Endothelial cell of umbilical vein (primary cell): ENCODE measurements at regions not wholly inside any gene's neighbourhood (a gene's known extent, or its start where the extent isn't known, plus 50 kb on each side); places are given as distances from the start of the nearest gene placed in this dataset.

Experiments used
- BruUV-seq: library from RNA; stranded (reverse); fragments of 400-500 nt; replicated peaks from 2 replicates; lab custom pipeline; 2021; lab: Mats Ljungman, UMichigan
- CTCF ChIA-PET: fragments of 300-600, 350-600 bp; sonication (Branson Sonifier 250); formaldehyde crosslinking; loops from one replicate; lab custom pipeline; 2021; ENCODE audit warnings: antibody characterized with exemption, inconsistent platforms; lab: Charles Lee
- POLR2A ChIA-PET: fragments of 300-600, 350-600 bp; sonication (Branson Sonifier 250); formaldehyde crosslinking; loops from one replicate; lab custom pipeline; 2021; ENCODE audit warnings: antibody characterized with exemption, inconsistent platforms; lab: Charles Lee
- DNase-seq: peaks from one replicate; pipeline ENCODE4 v3.0.0-alpha.2; 2011; ENCODE audit warnings: low read depth, low spot score
- FAIRE-seq: peaks from 2 replicates; lab custom pipeline; 2011; peaks lifted over from hg19 to GRCh38; lab: Jason Lieb, UNC
- H2AFZ ChIP-seq: 2 replicates; pipeline ENCODE4 v1.6.0; 2012; ENCODE audit warnings: low read depth, low read length, control low read depth, inconsistent platforms
- H3K27ac ChIP-seq: 2 replicates; pipeline ENCODE4 v1.5.1; 2011; ENCODE audit warnings: low read depth, mild to moderate bottlenecking, control low read depth, low read length, moderate library complexity; ENCODE audit not compliant: insufficient read depth
- H3K27me3 ChIP-seq, 2 experiments: 2 replicates each; pipeline versions ENCODE4 v1.6.0 to v1.6.1; 2011; ENCODE audit warnings: low read length in 2 of 2, mixed read lengths in 1 of 2; ENCODE audit not compliant: control insufficient read depth in 2 of 2, insufficient read depth in 2 of 2
- H3K36me3 ChIP-seq, 2 experiments: 2 replicates in 1 of 2; 3 replicates in 1 of 2; pipeline ENCODE4 v1.5.1; 2011; ENCODE audit warnings: low read length in 2 of 2, mild to moderate bottlenecking in 1 of 2, moderate library complexity in 1 of 2; ENCODE audit not compliant: control insufficient read depth in 2 of 2, insufficient read depth in 2 of 2; ENCODE audit errors: extremely low read depth in 1 of 2
- H3K4me1 ChIP-seq: 3 replicates; pipeline ENCODE4 v1.5.1; 2011; ENCODE audit warnings: mild to moderate bottlenecking, low read length; ENCODE audit not compliant: control insufficient read depth, insufficient read depth; ENCODE audit errors: extremely low read depth
- H3K4me2 ChIP-seq: 2 replicates; pipeline ENCODE4 v1.6.1; 2011; ENCODE audit warnings: low read length, control low read depth, mixed read lengths; ENCODE audit not compliant: insufficient read depth
- H3K4me3 ChIP-seq, 3 experiments: fragments of 200-600 bp in 1 of 3; sonication (generic), shearing (Covaris generic) in 1 of 3; replicated peaks in 1 of 3; 2 replicates each; pipeline ENCODE4 v1.5.1; 2011 to 2016; ENCODE audit warnings: control low read depth in 3 of 3, low read length in 3 of 3, mild to moderate bottlenecking in 2 of 3, inconsistent platforms in 1 of 3, low read depth in 1 of 3, moderate library complexity in 1 of 3; ENCODE audit not compliant: insufficient read depth in 1 of 3
- H3K79me2 ChIP-seq: 2 replicates; pipeline ENCODE4 v1.6.0; 2012; ENCODE audit warnings: low read length, inconsistent platforms; ENCODE audit not compliant: control insufficient read depth, insufficient read depth
- H3K9ac ChIP-seq: replicated peaks from 2 replicates; pipeline ENCODE3; 2011; ENCODE audit warnings: low read length, control low read depth; ENCODE audit not compliant: insufficient read depth; ENCODE audit errors: extremely low read depth
- H3K9me1 ChIP-seq: replicated peaks from 3 replicates; pipeline ENCODE4 v1.6.0; 2011; ENCODE audit warnings: mild to moderate bottlenecking, low read length; ENCODE audit not compliant: control insufficient read depth, insufficient read depth; ENCODE audit errors: extremely low read depth
- H3K9me3 ChIP-seq: replicated peaks from 2 replicates; pipeline ENCODE4 v1.5.1; 2012; ENCODE audit warnings: low read length, inconsistent platforms; ENCODE audit not compliant: control insufficient read depth, insufficient read depth
- H4K20me1 ChIP-seq: replicated peaks from 2 replicates; pipeline ENCODE3; 2011; ENCODE audit warnings: mild to moderate bottlenecking, low read length; ENCODE audit not compliant: control insufficient read depth, insufficient read depth; ENCODE audit errors: extremely low read depth
- MYC ChIP-seq: IDR thresholded peaks from one replicate; pipeline ENCODE4 v1.6.1; 2011; ENCODE audit warnings: mild to moderate bottlenecking, low read depth, low read length
- POLR2A ChIP-seq: IDR thresholded peaks from 2 replicates; pipeline ENCODE4 v1.6.1; 2012; ENCODE audit warnings: low read depth, mild to moderate bottlenecking, control low read depth, low read length
- POLR2AphosphoS5 ChIP-seq: IDR thresholded peaks from 2 replicates; pipeline ENCODE4 v1.6.1; 2012; ENCODE audit warnings: low read depth, mild to moderate bottlenecking, control low read depth, low read length, moderate library complexity; ENCODE audit not compliant: insufficient read depth
- dilution Hi-C: fragments of 300-500 bp; cut with MboI; formaldehyde crosslinking; loops from one replicate; pipeline ENCODE4 v1.15.0; 2019; ENCODE audit warnings: low sequenced_read_pairs; ENCODE audit not compliant: extremely low pct_ligation_motif_present
- intact Hi-C: fragments of 100-400 bp; cut with micrococcal nuclease; formaldehyde crosslinking; loops from one replicate; pipeline ENCODE4 v1.10.0; 2022

- no peak for FAIRE-seq
- Histone ChIP-seq H4K20me1 (no peaks in the 10 kb centered on the region), H3K4me1 (no peaks in the 10 kb centered on the region), H3K9ac (no peak overlapping the region), H3K4me3 (no peak overlapping the region), H3K27ac (no peak overlapping the region), H3K79me2 (no peaks in the 10 kb centered on the region), H3K27me3 (no peaks in the 10 kb centered on the region), H3K4me2 (no peak overlapping the region), H3K36me3 (no peaks in the 10 kb centered on the region), H2AFZ (no peak overlapping the region), H3K9me3 (no peaks in the 10 kb centered on the region), H3K9me1 (no peaks in the 10 kb centered on the region)
- DNase-seq, result no peak
- TF ChIP-seq POLR2A (no peak), MYC (no peak), POLR2AphosphoS5 (no peak)
- CTCF ChIA-PET, result no interaction called here
- dilution Hi-C loops, result no loop called here
- POLR2A ChIA-PET, result no interaction called here
- no TSS peak for BruUV-seq
- intact Hi-C loops, result no loop called here
Measured at GRCh38 chrX:87873347-87873941, 355.8 kb downstream of the KLHL4 start.

DNA sequence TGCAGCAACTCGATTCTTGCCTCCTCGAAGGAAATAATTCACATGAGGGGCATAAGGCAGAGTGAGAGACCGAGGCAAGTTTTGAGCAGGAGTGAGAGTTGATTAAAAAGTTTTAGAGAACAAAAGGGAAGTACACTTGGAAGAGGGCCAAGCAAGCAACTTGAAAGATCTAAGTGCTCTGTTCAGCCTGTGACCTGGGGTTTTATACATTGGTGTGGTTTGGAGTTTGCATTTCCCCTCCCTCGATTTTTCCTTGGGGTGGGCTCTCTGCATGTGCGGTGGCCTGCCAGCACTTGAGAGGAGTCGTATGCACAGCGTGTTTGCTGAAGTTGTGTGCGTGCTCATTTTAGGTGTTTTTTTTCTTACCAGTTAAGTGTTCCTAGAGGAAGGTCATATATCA lies 356.4 kb downstream of the KLHL4 start:
- Histone ChIP-seq H3K9ac (no peak overlapping the region), H3K79me2 (no peaks in the 10 kb centered on the region), H3K36me3 (no peaks in the 10 kb centered on the region), H3K27ac (no peak overlapping the region), H4K20me1 (no peaks in the 10 kb centered on the region), H3K4me3 (no peak overlapping the region), H3K9me1 (no peaks in the 10 kb centered on the region), H3K4me2 (no peak overlapping the region), H3K4me1 (no peaks in the 10 kb centered on the region), H3K9me3 (no peaks in the 10 kb centered on the region), H2AFZ (no peak overlapping the region), H3K27me3 (no peaks in the 10 kb centered on the region)
- intact Hi-C loops, result no loop called here
- ChIA-PET CTCF (no interaction called here), POLR2A (no interaction called here)
- FAIRE-seq (no peak), DNase-seq (no peak)
- no peak for TF ChIP-seq POLR2A
- dilution Hi-C loops, result no loop called here
- BruUV-seq, result no TSS peak
